Endothelial cell of umbilical vein (primary cell): ENCODE measurements at regions not wholly inside any gene's neighbourhood (a gene's known extent, or its start where the extent isn't known, plus 50 kb on each side); places are given as distances from the start of the nearest gene placed in this dataset.

Experiments used
- BruUV-seq: library from RNA; stranded (reverse); fragments of 400-500 nt; replicated peaks from 2 replicates; lab custom pipeline; 2021; lab: Mats Ljungman, UMichigan
- CTCF ChIA-PET: fragments of 300-600, 350-600 bp; sonication (Branson Sonifier 250); formaldehyde crosslinking; loops from one replicate; lab custom pipeline; 2021; ENCODE audit warnings: antibody characterized with exemption, inconsistent platforms; lab: Charles Lee
- POLR2A ChIA-PET: fragments of 300-600, 350-600 bp; sonication (Branson Sonifier 250); formaldehyde crosslinking; loops from one replicate; lab custom pipeline; 2021; ENCODE audit warnings: antibody characterized with exemption, inconsistent platforms; lab: Charles Lee
- DNase-seq: peaks from one replicate; pipeline ENCODE4 v3.0.0-alpha.2; 2011; ENCODE audit warnings: low read depth, low spot score
- FAIRE-seq: peaks from 2 replicates; lab custom pipeline; 2011; peaks lifted over from hg19 to GRCh38; lab: Jason Lieb, UNC
- H2AFZ ChIP-seq: 2 replicates; pipeline ENCODE4 v1.6.0; 2012; ENCODE audit warnings: low read depth, low read length, control low read depth, inconsistent platforms
- H3K27ac ChIP-seq: 2 replicates; pipeline ENCODE4 v1.5.1; 2011; ENCODE audit warnings: low read depth, mild to moderate bottlenecking, control low read depth, low read length, moderate library complexity; ENCODE audit not compliant: insufficient read depth
- H3K27me3 ChIP-seq, 2 experiments: 2 replicates each; pipeline versions ENCODE4 v1.6.0 to v1.6.1; 2011; ENCODE audit warnings: low read length in 2 of 2, mixed read lengths in 1 of 2; ENCODE audit not compliant: control insufficient read depth in 2 of 2, insufficient read depth in 2 of 2
- H3K36me3 ChIP-seq, 2 experiments: 2 replicates in 1 of 2; 3 replicates in 1 of 2; pipeline ENCODE4 v1.5.1; 2011; ENCODE audit warnings: low read length in 2 of 2, mild to moderate bottlenecking in 1 of 2, moderate library complexity in 1 of 2; ENCODE audit not compliant: control insufficient read depth in 2 of 2, insufficient read depth in 2 of 2; ENCODE audit errors: extremely low read depth in 1 of 2
- H3K4me1 ChIP-seq: 3 replicates; pipeline ENCODE4 v1.5.1; 2011; ENCODE audit warnings: mild to moderate bottlenecking, low read length; ENCODE audit not compliant: control insufficient read depth, insufficient read depth; ENCODE audit errors: extremely low read depth
- H3K4me2 ChIP-seq: 2 replicates; pipeline ENCODE4 v1.6.1; 2011; ENCODE audit warnings: low read length, control low read depth, mixed read lengths; ENCODE audit not compliant: insufficient read depth
- H3K4me3 ChIP-seq, 3 experiments: fragments of 200-600 bp in 1 of 3; sonication (generic), shearing (Covaris generic) in 1 of 3; replicated peaks in 1 of 3; 2 replicates each; pipeline ENCODE4 v1.5.1; 2011 to 2016; ENCODE audit warnings: control low read depth in 3 of 3, low read length in 3 of 3, mild to moderate bottlenecking in 2 of 3, inconsistent platforms in 1 of 3, low read depth in 1 of 3, moderate library complexity in 1 of 3; ENCODE audit not compliant: insufficient read depth in 1 of 3
- H3K79me2 ChIP-seq: 2 replicates; pipeline ENCODE4 v1.6.0; 2012; ENCODE audit warnings: low read length, inconsistent platforms; ENCODE audit not compliant: control insufficient read depth, insufficient read depth
- H3K9ac ChIP-seq: replicated peaks from 2 replicates; pipeline ENCODE3; 2011; ENCODE audit warnings: low read length, control low read depth; ENCODE audit not compliant: insufficient read depth; ENCODE audit errors: extremely low read depth
- H3K9me1 ChIP-seq: replicated peaks from 3 replicates; pipeline ENCODE4 v1.6.0; 2011; ENCODE audit warnings: mild to moderate bottlenecking, low read length; ENCODE audit not compliant: control insufficient read depth, insufficient read depth; ENCODE audit errors: extremely low read depth
- H3K9me3 ChIP-seq: replicated peaks from 2 replicates; pipeline ENCODE4 v1.5.1; 2012; ENCODE audit warnings: low read length, inconsistent platforms; ENCODE audit not compliant: control insufficient read depth, insufficient read depth
- H4K20me1 ChIP-seq: replicated peaks from 2 replicates; pipeline ENCODE3; 2011; ENCODE audit warnings: mild to moderate bottlenecking, low read length; ENCODE audit not compliant: control insufficient read depth, insufficient read depth; ENCODE audit errors: extremely low read depth
- EZH2 ChIP-seq: IDR thresholded peaks from 2 replicates; pipeline ENCODE4 v1.6.1; 2012; ENCODE audit warnings: borderline replicate concordance, low read depth, mild to moderate bottlenecking, moderate library complexity, low read length, inconsistent platforms; ENCODE audit not compliant: severe bottlenecking
- FOS ChIP-seq: IDR thresholded peaks from 2 replicates; pipeline ENCODE4 v1.6.1; 2011; ENCODE audit warnings: mild to moderate bottlenecking, low read length, moderate library complexity, borderline replicate concordance; ENCODE audit not compliant: insufficient read depth
- GATA2 ChIP-seq: IDR thresholded peaks from 2 replicates; pipeline ENCODE4 v1.7.0; 2011; ENCODE audit warnings: low read depth, mild to moderate bottlenecking, moderate library complexity, mixed read lengths, low read length; ENCODE audit not compliant: insufficient read length, insufficient read depth
- JUN ChIP-seq: IDR thresholded peaks from 2 replicates; pipeline ENCODE4 v1.6.1; 2011; ENCODE audit warnings: borderline replicate concordance, low read depth; ENCODE audit not compliant: insufficient read length, insufficient read depth
- MYC ChIP-seq: IDR thresholded peaks from one replicate; pipeline ENCODE4 v1.6.1; 2011; ENCODE audit warnings: mild to moderate bottlenecking, low read depth, low read length
- POLR2A ChIP-seq: IDR thresholded peaks from 2 replicates; pipeline ENCODE4 v1.6.1; 2012; ENCODE audit warnings: low read depth, mild to moderate bottlenecking, control low read depth, low read length
- POLR2AphosphoS5 ChIP-seq: IDR thresholded peaks from 2 replicates; pipeline ENCODE4 v1.6.1; 2012; ENCODE audit warnings: low read depth, mild to moderate bottlenecking, control low read depth, low read length, moderate library complexity; ENCODE audit not compliant: insufficient read depth
- dilution Hi-C: fragments of 300-500 bp; cut with MboI; formaldehyde crosslinking; loops from one replicate; pipeline ENCODE4 v1.15.0; 2019; ENCODE audit warnings: low sequenced_read_pairs; ENCODE audit not compliant: extremely low pct_ligation_motif_present
- intact Hi-C: fragments of 100-400 bp; cut with micrococcal nuclease; formaldehyde crosslinking; loops from one replicate; pipeline ENCODE4 v1.10.0; 2022
- TF ChIP-seq, protein P1 (sequence below): IDR thresholded peaks from 2 replicates; pipeline ENCODE4 v1.6.1; 2011; ENCODE audit not compliant: insufficient read depth, insufficient read length

- Histone ChIP-seq H3K36me3 (no peaks in the 10 kb centered on the region), H3K4me2 (no peak overlapping the region), H4K20me1 (no peaks in the 10 kb centered on the region), H3K9ac (no peak overlapping the region), H3K79me2 (no peaks in the 10 kb centered on the region), H3K9me3 (no peaks in the 10 kb centered on the region), H3K27me3 (no peaks in the 10 kb centered on the region), H3K9me1 (no peaks in the 10 kb centered on the region), H2AFZ (no peak overlapping the region), H3K4me1 (no peaks in the 10 kb centered on the region), H3K27ac (no peak overlapping the region), H3K4me3 (no peak overlapping the region)
- TF ChIP-seq POLR2A (no peak), POLR2AphosphoS5 (no peak), JUN (no peak)
- TF ChIP-seq, protein P1, sequence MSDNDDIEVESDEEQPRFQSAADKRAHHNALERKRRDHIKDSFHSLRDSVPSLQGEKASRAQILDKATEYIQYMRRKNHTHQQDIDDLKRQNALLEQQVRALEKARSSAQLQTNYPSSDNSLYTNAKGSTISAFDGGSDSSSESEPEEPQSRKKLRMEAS = no peak
- FAIRE-seq = no peak
- no peak for DNase-seq
- dilution Hi-C loops = no loop called here
- ChIA-PET POLR2A (no interaction called here), CTCF (no interaction called here)
- intact Hi-C loops = no loop called here
- no TSS peak for BruUV-seq
Measured at GRCh38 chr11:134728186-134728585, 316.1 kb upstream of the B3GAT1 start.

DNA sequence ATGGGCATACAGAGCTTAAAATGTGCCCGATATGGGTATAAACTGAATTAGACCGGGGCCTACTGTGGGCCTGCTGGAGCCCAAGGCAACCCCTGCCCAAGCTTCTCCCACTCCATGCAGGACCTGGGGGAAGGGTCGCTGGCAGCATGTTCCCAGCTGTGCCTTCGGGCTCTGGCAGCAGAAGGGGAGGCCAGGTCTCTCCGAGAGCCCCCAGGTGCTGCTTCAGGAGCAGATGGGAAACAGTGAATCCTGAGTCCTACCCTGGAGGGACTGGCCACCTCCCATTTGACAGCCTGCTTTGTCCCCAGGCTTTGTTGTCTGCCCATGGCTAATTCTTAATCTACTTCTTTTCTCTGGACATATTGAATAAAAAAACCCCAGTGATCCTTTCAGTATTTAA is 315.6 kb upstream of the B3GAT1 start:
- CTCF ChIA-PET = no interaction called here
- Histone ChIP-seq H3K79me2 (no peaks in the 10 kb centered on the region), H3K9me3 (no peaks in the 10 kb centered on the region), H3K36me3 (no peaks in the 10 kb centered on the region), H3K9ac (no peak overlapping the region), H3K4me1 (no peaks in the 10 kb centered on the region), H3K9me1 (no peaks in the 10 kb centered on the region), H3K4me2 (no peak overlapping the region), H4K20me1 (no peaks in the 10 kb centered on the region), H3K4me3 (no peak overlapping the region), H3K27me3 (no peaks in the 10 kb centered on the region), H3K27ac (no peak overlapping the region), H2AFZ (no peak overlapping the region)
- dilution Hi-C loops = no loop called here
- POLR2A ChIA-PET = no interaction called here
- intact Hi-C loops = no loop called here
- BruUV-seq = no TSS peak
- DNase-seq (no peak), FAIRE-seq (no peak)
- TF ChIP-seq, protein P1 = no peak
- TF ChIP-seq MYC (no peak), POLR2A (no peak), JUN (no peak), EZH2 (no peak), FOS (no peak), POLR2AphosphoS5 (no peak), GATA2 (no peak)
